Hematopoietic multipotent progenitor cell (in vitro differentiated cells): ENCODE measurements at regions not wholly inside any gene's neighbourhood (a gene's known extent, or its start where the extent isn't known, plus 50 kb on each side); places are given as distances from the start of the nearest gene placed in this dataset.

Source experiments
- DNase-seq, 3 donors: peaks; one replicate each; pipeline ENCODE4 v3.0.0-alpha.2; 2011 to 2015; ENCODE audit warnings: low read depth in 2 of 3, low spot score in 2 of 3

- no peak for DNase-seq
Measured at GRCh38 chr5:148012801-148013200, 51.0 kb upstream of the SPINK5 start.

GRCh38 chr5:148011398-148012137, 52.2 kb upstream of the SPINK5 start:
- no peak for DNase-seq

GRCh38 chr5:148005788-148006520, 57.8 kb upstream of the SPINK5 start:
- no peak for DNase-seq

GRCh38 chr5:148003226-148003625, 60.6 kb upstream of the SPINK5 start:
- no peak for DNase-seq

- no peak for DNase-seq
Measured at GRCh38 chr5:148002451-148002850, 61.3 kb upstream of the SPINK5 start.

GRCh38 chr5:148000036-148000435, 63.7 kb upstream of the SPINK5 start:
- DNase-seq, result no peak

- DNase-seq, result no peak
Measured at GRCh38 chr5:147998704-147999103, 65.1 kb upstream of the SPINK5 start.

- DNase-seq, result no peak
Measured at GRCh38 chr5:147997486-147997885, 66.3 kb upstream of the SPINK5 start.

GRCh38 chr5:147996379-147996778, 67.4 kb upstream of the SPINK5 start:
- no peak for DNase-seq

GRCh38 chr5:147995846-147996245, 67.9 kb upstream of the SPINK5 start:
- no peak for DNase-seq

GRCh38 chr5:147989994-147990393, 73.8 kb upstream of the SPINK5 start:
- DNase-seq, result no peak

- no peak for DNase-seq
Measured at GRCh38 chr5:147989239-147989638, 74.5 kb upstream of the SPINK5 start.

- DNase-seq, result no peak
Measured at GRCh38 chr5:147986134-147986757, 77.5 kb upstream of the SPINK5 start.

GRCh38 chr5:147985608-147986007, 78.2 kb upstream of the SPINK5 start:
- DNase-seq, result no peak

- no peak for DNase-seq
Measured at GRCh38 chr5:147983742-147984141, 77.4 kb upstream of the C5orf46 start.

GRCh38 chr5:147981074-147981473, 74.7 kb upstream of the C5orf46 start:
- no peak for DNase-seq

GRCh38 chr5:147979761-147980160, 73.4 kb upstream of the C5orf46 start:
- no peak for DNase-seq

GRCh38 chr5:147972076-147972840, 65.9 kb upstream of the C5orf46 start:
- no peak for DNase-seq

GRCh38 chr5:147971472-147971871, 65.1 kb upstream of the C5orf46 start:
- DNase-seq, result no peak

GRCh38 chr5:147968855-147969254, 62.5 kb upstream of the C5orf46 start:
- DNase-seq, result no peak

GRCh38 chr5:147966829-147967228, 60.5 kb upstream of the C5orf46 start:
- no peak for DNase-seq
